NT2/D1 (cell line): ENCODE measurements at regions not wholly inside any gene's neighbourhood (a gene's known extent, or its start where the extent isn't known, plus 50 kb on each side); places are given as distances from the start of the nearest gene placed in this dataset.

ENCODE experiments used
- DNase-seq: peaks from one replicate; pipeline ENCODE4 v3.0.0-alpha.2; 2011; ENCODE audit warnings: low read depth, low spot score
- H3K27me3 ChIP-seq: 2 replicates; pipeline ENCODE4 v1.6.0; 2011; ENCODE audit warnings: mild to moderate bottlenecking; ENCODE audit not compliant: insufficient read length, insufficient read depth
- H3K36me3 ChIP-seq: 2 replicates; pipeline ENCODE4 v1.6.1; 2011; ENCODE audit warnings: mild to moderate bottlenecking, low read length, mixed read lengths; ENCODE audit not compliant: insufficient read depth, insufficient read length
- H3K4me1 ChIP-seq: 2 replicates; pipeline ENCODE4 v1.5.1; 2011; ENCODE audit not compliant: insufficient read depth, insufficient read length
- H3K4me3 ChIP-seq: 2 replicates; pipeline ENCODE4 v1.5.1; 2011; ENCODE audit warnings: low read depth; ENCODE audit not compliant: insufficient read length
- H3K9ac ChIP-seq: 2 replicates; pipeline ENCODE4 v1.6.0; 2011; ENCODE audit warnings: low read depth; ENCODE audit not compliant: insufficient read length
- H3K9me3 ChIP-seq: 2 replicates; pipeline ENCODE4 v1.5.1; 2011; ENCODE audit warnings: mild to moderate bottlenecking, low read length; ENCODE audit not compliant: insufficient read depth
- SUZ12 ChIP-seq: IDR thresholded peaks from 2 replicates; pipeline ENCODE4 v1.6.1; 2011; ENCODE audit not compliant: insufficient read length, insufficient read depth; ENCODE audit errors: extremely low read depth
- YY1 ChIP-seq: IDR thresholded peaks from 2 replicates; pipeline ENCODE4 v1.6.1; 2011; ENCODE audit not compliant: insufficient read length, insufficient read depth
- ZNF274 ChIP-seq: IDR thresholded peaks from 2 replicates; pipeline ENCODE4 v1.6.1; 2011; ENCODE audit warnings: mild to moderate bottlenecking, low read depth, low read length

DNA sequence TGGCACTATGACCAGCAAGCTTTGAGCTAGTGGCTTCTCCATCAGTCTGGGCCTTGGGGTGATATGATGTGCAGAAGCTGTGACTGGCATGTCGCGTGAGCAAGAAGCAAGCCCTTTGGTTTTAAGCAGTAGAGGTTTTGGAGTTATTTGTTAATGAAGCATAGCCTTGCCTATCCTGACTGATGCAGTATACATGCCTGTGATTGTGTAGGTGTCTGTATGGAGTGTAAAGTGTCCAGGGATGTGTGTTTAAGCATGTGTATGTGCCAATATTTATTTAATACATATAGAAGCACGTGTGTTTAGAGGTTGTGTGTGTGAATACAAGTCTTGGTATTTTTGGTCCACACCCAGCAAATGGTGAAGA is 61.0 kb upstream of the CCDC167 start:
- no peak for TF ChIP-seq SUZ12
- no peak for TF ChIP-seq YY1
- TF ChIP-seq ZNF274: no peak
- no peak overlapping the region for H3K9ac ChIP-seq
- H3K9me3 ChIP-seq: peaks cover 4% of the 10 kb centered on the region; the same call in 1 of the 2 replicates
- no peak overlapping the region for H3K4me3 ChIP-seq
- H3K36me3 ChIP-seq: no peaks in the 10 kb centered on the region
- no peak for DNase-seq
- no peaks in the 10 kb centered on the region for H3K27me3 ChIP-seq
- peaks cover 15% of the 10 kb centered on the region for H3K4me1 ChIP-seq

DNA sequence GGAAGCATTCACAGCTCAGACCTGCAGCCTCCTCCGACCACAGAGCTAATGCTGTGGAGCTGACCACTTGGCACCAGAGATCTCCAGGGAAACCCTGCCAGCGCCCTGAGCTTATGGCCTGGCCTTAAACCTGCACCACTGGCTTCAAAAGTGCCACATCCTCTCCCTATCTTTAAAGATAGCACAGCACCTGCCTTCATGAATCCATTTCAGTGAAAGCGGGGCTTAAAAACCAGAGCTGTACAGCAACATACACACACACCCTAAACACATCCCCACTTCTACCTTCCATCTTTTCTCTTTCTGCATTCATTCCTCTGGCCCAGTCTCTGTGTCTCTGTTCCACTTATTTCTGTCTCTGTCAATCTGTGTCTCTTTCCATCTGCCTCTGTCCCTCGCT is 59.8 kb upstream of the CCDC167 start:
- no peaks in the 10 kb centered on the region for H3K27me3 ChIP-seq
- H3K9me3 ChIP-seq: peaks cover 4% of the 10 kb centered on the region; the same call in 1 of the 2 replicates
- no peak overlapping the region for H3K9ac ChIP-seq
- no peaks in the 10 kb centered on the region for H3K36me3 ChIP-seq
- no peak for TF ChIP-seq YY1
- no peak for TF ChIP-seq SUZ12
- no peak for TF ChIP-seq ZNF274
- H3K4me1 ChIP-seq: peaks cover 14% of the 10 kb centered on the region
- H3K4me3 ChIP-seq: no peak overlapping the region
- DNase-seq: no peak

DNA sequence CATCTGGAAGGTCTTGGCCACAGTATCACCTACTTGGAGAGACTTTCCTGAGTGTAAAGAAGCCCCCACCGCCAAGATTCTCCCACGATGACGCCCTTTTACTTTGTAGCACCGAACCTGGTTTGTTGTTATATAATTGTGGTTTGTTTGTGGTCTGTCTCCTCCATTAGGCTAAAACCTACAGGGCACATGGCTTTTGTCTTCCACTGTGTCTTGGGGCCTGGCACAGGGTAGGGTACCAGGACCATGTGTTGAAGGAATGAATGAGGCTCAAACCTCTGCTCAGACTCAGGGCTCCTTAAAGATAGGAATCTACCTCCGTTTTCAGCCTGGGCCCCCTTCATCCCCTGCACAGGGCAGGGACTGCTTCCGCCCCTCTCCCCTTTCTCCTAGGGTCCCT is 59.4 kb upstream of the CCDC167 start:
- H3K27me3 ChIP-seq: no peaks in the 10 kb centered on the region
- H3K4me3 ChIP-seq: no peak overlapping the region
- no peaks in the 10 kb centered on the region for H3K36me3 ChIP-seq
- DNase-seq: no peak
- H3K4me1 ChIP-seq: peaks cover 14% of the 10 kb centered on the region
- peaks cover 4% of the 10 kb centered on the region; the same call in 1 of the 2 replicates for H3K9me3 ChIP-seq
- no peak overlapping the region for H3K9ac ChIP-seq
- no peak for TF ChIP-seq YY1
- TF ChIP-seq ZNF274: no peak
- TF ChIP-seq SUZ12: no peak

DNA sequence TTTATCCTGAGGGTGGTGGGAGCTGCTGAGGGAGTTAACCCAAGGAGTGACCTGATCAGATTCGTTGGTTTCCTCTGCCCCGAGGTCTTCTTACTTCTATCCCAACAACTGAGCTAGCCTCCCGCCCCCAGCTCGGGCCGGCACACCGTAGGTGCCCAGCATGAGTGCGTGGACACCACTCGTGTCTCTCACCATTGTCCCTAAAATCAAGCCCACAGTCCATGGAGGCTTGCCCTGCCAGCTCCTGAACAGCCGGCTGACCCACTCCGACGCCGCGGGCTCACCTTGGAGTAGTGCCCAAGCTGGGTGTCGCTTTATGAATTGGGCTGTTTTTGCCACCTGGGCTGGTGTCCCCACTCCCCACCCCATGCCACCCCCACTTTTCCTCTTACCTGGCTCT is 59.0 kb upstream of the CCDC167 start:
- Histone ChIP-seq H3K9me3 (peaks cover 4% of the 10 kb centered on the region; the same call in 1 of the 2 replicates), H3K27me3 (no peaks in the 10 kb centered on the region), H3K4me3 (no peak overlapping the region), H3K4me1 (peaks cover 11% of the 10 kb centered on the region), H3K36me3 (no peaks in the 10 kb centered on the region), H3K9ac (no peak overlapping the region)
- no peak for TF ChIP-seq YY1
- no peak for TF ChIP-seq SUZ12
- no peak for TF ChIP-seq ZNF274
- no peak for DNase-seq

DNA sequence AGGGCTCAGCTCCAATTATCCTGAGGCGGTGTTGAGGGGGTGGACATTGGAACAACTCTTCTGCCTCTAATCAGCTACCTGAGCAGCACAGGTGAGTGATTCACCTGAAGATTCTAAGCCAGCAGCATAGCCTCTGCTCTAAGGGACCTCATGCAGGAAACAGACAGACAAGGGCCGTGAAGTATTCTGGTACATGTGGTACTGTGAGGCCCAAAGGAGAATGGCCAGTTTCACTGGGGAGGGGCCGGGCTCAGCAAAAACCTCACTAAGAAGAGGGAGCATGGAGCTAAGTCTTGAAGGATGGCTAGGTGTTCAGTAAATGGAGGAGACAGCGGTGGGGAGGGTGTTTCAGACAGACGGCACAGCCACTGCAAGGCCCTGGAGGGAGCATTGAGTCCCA is 58.5 kb upstream of the CCDC167 start:
- Histone ChIP-seq H3K27me3 (no peaks in the 10 kb centered on the region), H3K4me1 (peaks cover 9% of the 10 kb centered on the region), H3K4me3 (no peak overlapping the region), H3K9me3 (peaks cover 4% of the 10 kb centered on the region; the same call in 1 of the 2 replicates), H3K9ac (no peak overlapping the region), H3K36me3 (no peaks in the 10 kb centered on the region)
- DNase-seq: no peak
- TF ChIP-seq ZNF274: no peak
- TF ChIP-seq YY1: no peak
- no peak for TF ChIP-seq SUZ12

DNA sequence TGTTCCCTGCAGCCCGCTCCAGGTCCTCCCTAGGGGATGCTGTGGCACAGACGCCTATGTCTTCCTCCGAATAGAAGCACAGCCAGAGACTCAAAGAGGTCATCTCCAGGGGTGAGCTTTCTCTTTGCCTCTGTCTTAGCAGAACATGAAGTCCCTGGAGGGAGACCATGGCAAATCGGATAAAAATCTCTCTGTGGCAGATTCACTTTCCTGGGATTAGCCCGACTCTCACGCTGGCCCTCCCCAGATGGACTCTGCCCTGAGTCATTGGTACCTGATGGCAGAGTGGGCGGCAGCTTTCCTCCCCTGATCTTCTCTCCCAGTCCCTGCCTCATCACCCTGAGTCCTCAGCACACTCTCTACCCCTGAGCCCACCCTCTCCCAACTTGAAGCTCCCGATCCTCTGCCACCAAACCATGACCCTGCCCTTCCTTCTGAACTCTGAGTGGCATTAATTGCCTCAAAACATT is 58.0 kb upstream of the CCDC167 start:
- Histone ChIP-seq H3K27me3 (no peaks in the 10 kb centered on the region), H3K9ac (no peak overlapping the region), H3K4me1 (peaks cover 9% of the 10 kb centered on the region), H3K9me3 (peaks cover 4% of the 10 kb centered on the region; the same call in 1 of the 2 replicates), H3K36me3 (no peaks in the 10 kb centered on the region), H3K4me3 (no peak overlapping the region)
- TF ChIP-seq SUZ12 (no peak), ZNF274 (no peak), YY1 (no peak)
- no peak for DNase-seq

DNA sequence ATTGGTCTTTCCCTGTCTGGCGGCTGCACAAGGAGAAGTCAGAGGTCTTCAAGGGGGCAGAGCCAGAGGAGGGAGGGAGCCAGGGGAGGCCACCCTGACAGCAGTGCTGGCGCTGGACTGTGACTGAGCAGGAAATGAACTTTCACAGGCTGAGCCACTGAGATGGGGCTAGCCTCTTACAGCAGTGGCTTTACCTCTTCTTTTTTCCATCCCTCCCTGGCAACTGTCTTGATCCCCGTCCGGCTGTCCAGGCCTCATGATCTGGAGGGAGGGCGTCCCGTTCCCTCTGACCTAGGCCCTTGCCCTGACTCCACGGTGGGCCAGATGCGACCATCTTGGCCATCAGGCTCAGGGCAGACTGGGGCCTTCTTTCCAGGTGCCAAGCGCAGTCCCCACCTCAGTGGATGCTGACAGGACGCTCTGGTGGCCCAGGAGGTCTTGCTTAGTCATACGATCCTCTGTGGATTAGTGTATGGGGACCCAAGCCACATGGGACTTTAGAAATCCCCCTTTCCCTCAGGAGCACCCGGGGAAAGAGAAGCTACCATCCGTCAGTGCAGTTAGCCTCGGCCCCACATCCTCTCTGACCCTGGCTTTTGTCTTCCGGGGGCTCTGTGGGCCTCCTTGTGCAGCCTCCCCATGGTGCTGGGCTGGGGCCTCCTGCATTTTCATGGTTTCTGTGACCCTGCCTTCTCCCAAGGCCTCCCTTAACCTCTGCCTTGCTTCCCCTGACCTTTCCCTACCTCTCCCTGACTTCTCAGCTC is 57.4 kb upstream of the CCDC167 start:
- Histone ChIP-seq H3K9ac (no peak overlapping the region), H3K36me3 (no peaks in the 10 kb centered on the region), H3K9me3 (peaks cover 4% of the 10 kb centered on the region; the same call in 1 of the 2 replicates), H3K4me3 (no peak overlapping the region), H3K27me3 (no peaks in the 10 kb centered on the region), H3K4me1 (peaks cover 9% of the 10 kb centered on the region)
- no peak for DNase-seq
- TF ChIP-seq ZNF274 (no peak), SUZ12 (no peak), YY1 (no peak)
